DOHH2 (cell line): ENCODE measurements at regions not wholly inside any gene's neighbourhood (a gene's known extent, or its start where the extent isn't known, plus 50 kb on each side); places are given as distances from the start of the nearest gene placed in this dataset.

Source experiments
- EZH2phosphoT487 ChIP-seq: fragments of 200-600 bp; sonication (generic); IDR thresholded peaks from 2 replicates; pipeline ENCODE4 v1.6.1; 2017; ENCODE audit warnings: borderline replicate concordance, mild to moderate bottlenecking, antibody characterized with exemption, low read length, moderate library complexity, mixed read lengths
- TF ChIP-seq, protein P1 (sequence below): fragments of 200-600 bp; sonication (generic); IDR thresholded peaks from one replicate; pipeline ENCODE4 v1.5.1; 2014; ENCODE audit warnings: antibody characterized with exemption, mild to moderate bottlenecking, low read depth, low read length; ENCODE audit not compliant: poor library complexity, severe bottlenecking

DNA sequence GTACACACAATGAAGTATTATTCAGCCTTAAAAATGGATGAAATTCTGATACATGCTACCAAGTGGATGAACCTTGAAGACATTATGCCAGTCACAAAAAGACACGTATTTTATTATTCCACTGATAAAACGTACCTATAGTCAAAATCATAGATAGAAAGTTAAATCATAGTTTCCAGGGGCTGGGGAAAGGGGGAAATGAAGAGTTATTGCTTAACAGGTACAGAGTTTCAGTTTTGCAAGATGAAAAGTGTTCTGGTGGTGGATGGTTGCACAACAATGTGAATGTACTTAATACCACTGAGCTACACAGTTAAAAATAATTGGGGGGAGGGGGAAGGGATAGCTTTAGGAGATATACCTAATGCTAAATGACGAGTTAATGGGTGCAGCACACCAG is 63.5 kb upstream of the FOXN2 start:
- TF ChIP-seq, protein P1, sequence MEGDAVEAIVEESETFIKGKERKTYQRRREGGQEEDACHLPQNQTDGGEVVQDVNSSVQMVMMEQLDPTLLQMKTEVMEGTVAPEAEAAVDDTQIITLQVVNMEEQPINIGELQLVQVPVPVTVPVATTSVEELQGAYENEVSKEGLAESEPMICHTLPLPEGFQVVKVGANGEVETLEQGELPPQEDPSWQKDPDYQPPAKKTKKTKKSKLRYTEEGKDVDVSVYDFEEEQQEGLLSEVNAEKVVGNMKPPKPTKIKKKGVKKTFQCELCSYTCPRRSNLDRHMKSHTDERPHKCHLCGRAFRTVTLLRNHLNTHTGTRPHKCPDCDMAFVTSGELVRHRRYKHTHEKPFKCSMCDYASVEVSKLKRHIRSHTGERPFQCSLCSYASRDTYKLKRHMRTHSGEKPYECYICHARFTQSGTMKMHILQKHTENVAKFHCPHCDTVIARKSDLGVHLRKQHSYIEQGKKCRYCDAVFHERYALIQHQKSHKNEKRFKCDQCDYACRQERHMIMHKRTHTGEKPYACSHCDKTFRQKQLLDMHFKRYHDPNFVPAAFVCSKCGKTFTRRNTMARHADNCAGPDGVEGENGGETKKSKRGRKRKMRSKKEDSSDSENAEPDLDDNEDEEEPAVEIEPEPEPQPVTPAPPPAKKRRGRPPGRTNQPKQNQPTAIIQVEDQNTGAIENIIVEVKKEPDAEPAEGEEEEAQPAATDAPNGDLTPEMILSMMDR = no peak
- TF ChIP-seq EZH2phosphoT487 = no peak
